HCT116 (cell line): ENCODE measurements at regions not wholly inside any gene's neighbourhood (a gene's known extent, or its start where the extent isn't known, plus 50 kb on each side); places are given as distances from the start of the nearest gene placed in this dataset.

Experiments used
- ATF3 ChIP-seq: IDR thresholded peaks from 2 replicates; pipeline ENCODE4 v1.6.1; 2012
- EZH2 ChIP-seq: fragments of 200-600 bp; sonication (generic); IDR thresholded peaks from 2 replicates; pipeline ENCODE4 v1.6.1; 2017; ENCODE audit warnings: antibody characterized with exemption, mixed run types
- JUND ChIP-seq: IDR thresholded peaks from 2 replicates; pipeline ENCODE4 v1.6.1; 2012
- POLR2A ChIP-seq: IDR thresholded peaks from 2 replicates; pipeline ENCODE4 v1.7.0; 2011; ENCODE audit warnings: borderline replicate concordance; ENCODE audit not compliant: insufficient read depth, insufficient read length; ENCODE audit errors: extremely low read depth
- POLR2AphosphoS5 ChIP-seq: IDR thresholded peaks from 2 replicates; pipeline ENCODE4 v1.6.1; 2011; ENCODE audit warnings: mild to moderate bottlenecking, low read depth, low read length, moderate library complexity
- RAD21 ChIP-seq: IDR thresholded peaks from 2 replicates; pipeline ENCODE4 v1.6.1; 2012; ENCODE audit warnings: low read depth, mild to moderate bottlenecking
- SIN3A ChIP-seq: IDR thresholded peaks from 2 replicates; pipeline ENCODE4 v1.6.1; 2012; ENCODE audit warnings: low read depth
- ZFX ChIP-seq: fragments of 450-650 bp; IDR thresholded peaks from 2 replicates; pipeline ENCODE4 v1.6.1; 2017
- TF ChIP-seq, protein P1 (sequence below), 3 experiments: fragments of 200-600 bp in 1 of 3; sonication (generic) in 1 of 3; IDR thresholded peaks in 2 of 3; conservative IDR thresholded peaks in 1 of 3; 2 replicates each; pipeline ENCODE4 v1.5.1; 2012 to 2017; ENCODE audit warnings: low read depth in 2 of 3, low read length in 2 of 3, antibody characterized with exemption in 1 of 3, borderline replicate concordance in 1 of 3, control low read depth in 1 of 3, mild to moderate bottlenecking in 1 of 3, mixed read lengths in 1 of 3, mixed run types in 1 of 3, moderate library complexity in 1 of 3; ENCODE audit not compliant: insufficient read depth in 1 of 3

- TF ChIP-seq, protein P1, sequence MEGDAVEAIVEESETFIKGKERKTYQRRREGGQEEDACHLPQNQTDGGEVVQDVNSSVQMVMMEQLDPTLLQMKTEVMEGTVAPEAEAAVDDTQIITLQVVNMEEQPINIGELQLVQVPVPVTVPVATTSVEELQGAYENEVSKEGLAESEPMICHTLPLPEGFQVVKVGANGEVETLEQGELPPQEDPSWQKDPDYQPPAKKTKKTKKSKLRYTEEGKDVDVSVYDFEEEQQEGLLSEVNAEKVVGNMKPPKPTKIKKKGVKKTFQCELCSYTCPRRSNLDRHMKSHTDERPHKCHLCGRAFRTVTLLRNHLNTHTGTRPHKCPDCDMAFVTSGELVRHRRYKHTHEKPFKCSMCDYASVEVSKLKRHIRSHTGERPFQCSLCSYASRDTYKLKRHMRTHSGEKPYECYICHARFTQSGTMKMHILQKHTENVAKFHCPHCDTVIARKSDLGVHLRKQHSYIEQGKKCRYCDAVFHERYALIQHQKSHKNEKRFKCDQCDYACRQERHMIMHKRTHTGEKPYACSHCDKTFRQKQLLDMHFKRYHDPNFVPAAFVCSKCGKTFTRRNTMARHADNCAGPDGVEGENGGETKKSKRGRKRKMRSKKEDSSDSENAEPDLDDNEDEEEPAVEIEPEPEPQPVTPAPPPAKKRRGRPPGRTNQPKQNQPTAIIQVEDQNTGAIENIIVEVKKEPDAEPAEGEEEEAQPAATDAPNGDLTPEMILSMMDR (IDR thresholded peaks at IDR 0.05 in 2 of 3, conservative IDR thresholded peaks at IDR 0.05 in 1 of 3; ENCODE audit: borderline replicate concordance in 1 of 3, insufficient read depth in 1 of 3, low read depth in 2 of 3, low read length in 2 of 3) = no peak
- TF ChIP-seq POLR2AphosphoS5 = no peak
- TF ChIP-seq ZFX = no peak
- no peak for TF ChIP-seq POLR2A
- TF ChIP-seq RAD21 = no peak
- TF ChIP-seq SIN3A = no peak
- TF ChIP-seq ATF3 = no peak
- TF ChIP-seq EZH2 = no peak
- no peak for TF ChIP-seq JUND
These were observed 526.4 kb upstream of the SPHKAP start for GRCh38 chr2:228707846-228708245.
